ENCODE measurements at regions not wholly inside any gene's neighbourhood (a gene's known extent, or its start where the extent isn't known, plus 50 kb on each side); places are given as distances from the start of the nearest gene placed in this dataset.

DNA sequence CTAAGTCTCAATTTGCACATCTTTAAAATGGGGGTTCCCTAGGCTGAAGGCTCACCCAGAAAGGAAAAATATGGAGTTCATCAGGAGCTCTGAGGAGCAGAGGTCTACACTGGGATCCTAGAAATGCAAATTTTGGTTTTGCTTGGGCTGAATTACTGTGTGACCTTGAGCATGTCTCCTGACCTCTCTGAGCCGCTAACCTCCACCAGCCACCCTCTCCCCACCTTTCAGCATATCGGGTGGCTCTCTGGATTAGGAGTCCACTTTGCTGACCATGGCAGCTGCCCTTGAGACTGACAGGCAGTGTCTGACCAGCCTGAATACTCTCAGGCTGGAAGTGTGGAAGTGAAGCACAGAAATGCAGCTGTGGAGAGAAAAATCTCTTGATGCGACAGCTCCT is 165.9 kb upstream of the LRFN2 start:
- H3K4me3 ChIP-seq (ENCODE audit: insufficient read depth, low read depth, low read length, poor library complexity, severe bottlenecking), result no peak overlapping the region
- no peak for DNase-seq
- peaks cover 4% of the 10 kb centered on the region for H3K27me3 ChIP-seq (replicated peaks; ENCODE audit: control insufficient read depth, insufficient read depth, low read length, poor library complexity, severe bottlenecking)
- no peaks in the 10 kb centered on the region for H3K4me1 ChIP-seq (ENCODE audit: control insufficient read depth, insufficient read depth, low read length, poor library complexity, severe bottlenecking)
- no peak overlapping the region for H3K27ac ChIP-seq (ENCODE audit: insufficient read depth, low read length, poor library complexity, severe bottlenecking)
- no peaks in the 10 kb centered on the region for H3K36me3 ChIP-seq (ENCODE audit: control insufficient read depth, insufficient read depth, low read length)
- H3K9me3 ChIP-seq (ENCODE audit: control insufficient read depth, low read length), result no peaks in the 10 kb centered on the region

- Histone ChIP-seq H3K27me3 (replicated peaks; ENCODE audit: control insufficient read depth, insufficient read depth, low read length, poor library complexity, severe bottlenecking) (no peaks in the 10 kb centered on the region), H3K9me3 (ENCODE audit: control insufficient read depth, low read length) (no peaks in the 10 kb centered on the region), H3K36me3 (ENCODE audit: control insufficient read depth, insufficient read depth, low read length) (no peaks in the 10 kb centered on the region), H3K4me1 (ENCODE audit: control insufficient read depth, insufficient read depth, low read length, poor library complexity, severe bottlenecking) (no peaks in the 10 kb centered on the region), H3K4me3 (ENCODE audit: insufficient read depth, low read depth, low read length, poor library complexity, severe bottlenecking) (no peak overlapping the region), H3K27ac (ENCODE audit: insufficient read depth, low read length, poor library complexity, severe bottlenecking) (no peak overlapping the region)
- DNase-seq, result no peak
Observed at GRCh38 chr6:40744835-40745234, 157.7 kb upstream of the LRFN2 start.

DNA sequence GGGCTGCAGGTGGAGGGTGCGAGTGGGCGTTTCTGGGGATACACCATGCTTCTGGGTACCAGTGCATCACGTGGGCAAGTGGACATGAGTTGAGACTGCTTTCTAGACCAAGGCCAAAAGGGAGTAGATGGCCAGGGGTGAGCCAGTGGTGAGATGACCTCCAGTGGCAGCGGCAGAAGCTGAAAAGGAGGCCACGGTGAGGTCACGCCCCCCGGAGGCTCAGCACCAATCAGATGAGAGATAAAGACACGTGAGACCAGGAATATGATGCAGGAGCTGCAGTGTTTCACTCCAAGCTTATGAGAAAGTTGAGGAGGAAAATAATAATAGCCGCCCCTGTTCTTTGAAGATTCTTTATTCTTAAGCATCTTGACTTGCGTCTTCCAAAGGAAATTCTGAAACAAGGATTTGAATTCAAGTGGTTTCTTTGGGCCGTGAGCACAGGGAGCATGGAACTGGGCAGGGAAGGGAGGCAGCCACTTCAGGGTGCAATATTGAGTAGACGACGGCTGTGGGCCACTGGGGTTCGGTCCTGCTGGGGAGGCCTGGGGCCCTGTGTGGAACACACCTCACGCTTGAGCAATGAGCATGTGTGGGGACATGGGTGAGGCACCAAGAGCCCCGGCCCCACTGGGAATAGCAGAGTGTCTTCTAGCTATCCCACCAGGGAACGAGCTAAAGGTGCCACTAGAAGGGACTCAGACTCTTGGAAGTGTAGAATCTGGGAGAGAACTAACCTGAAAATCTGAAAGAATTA is 156.7 kb upstream of the LRFN2 start:
- Histone ChIP-seq H3K4me3 (ENCODE audit: insufficient read depth, low read depth, low read length, poor library complexity, severe bottlenecking) (no peak overlapping the region), H3K27me3 (replicated peaks; ENCODE audit: control insufficient read depth, insufficient read depth, low read length, poor library complexity, severe bottlenecking) (no peaks in the 10 kb centered on the region), H3K36me3 (ENCODE audit: control insufficient read depth, insufficient read depth, low read length) (no peaks in the 10 kb centered on the region), H3K9me3 (ENCODE audit: control insufficient read depth, low read length) (no peaks in the 10 kb centered on the region), H3K27ac (ENCODE audit: insufficient read depth, low read length, poor library complexity, severe bottlenecking) (no peak overlapping the region), H3K4me1 (ENCODE audit: control insufficient read depth, insufficient read depth, low read length, poor library complexity, severe bottlenecking) (no peaks in the 10 kb centered on the region)
- DNase-seq, result no peak

DNA sequence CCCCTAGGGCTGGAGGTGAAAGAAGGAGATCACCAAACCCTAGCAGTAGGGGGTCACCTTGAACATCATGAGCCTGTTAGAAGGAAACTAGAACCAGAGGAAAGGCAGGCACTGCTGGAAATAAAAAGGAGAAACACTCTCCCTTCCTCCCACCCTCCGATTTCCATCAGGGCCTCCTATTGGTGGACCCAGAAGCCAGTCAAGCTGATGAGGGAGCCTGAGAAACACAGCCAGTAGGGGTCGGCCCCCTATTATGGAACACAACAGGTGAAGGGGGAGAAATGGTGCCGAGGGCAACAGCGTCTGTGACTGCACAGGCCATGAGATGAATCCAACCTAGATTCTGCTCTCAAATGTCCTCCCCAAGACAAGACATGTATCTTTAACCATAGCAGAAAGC is 156.1 kb upstream of the LRFN2 start:
- H3K9me3 ChIP-seq (ENCODE audit: control insufficient read depth, low read length), result no peaks in the 10 kb centered on the region
- no peak overlapping the region for H3K27ac ChIP-seq (ENCODE audit: insufficient read depth, low read length, poor library complexity, severe bottlenecking)
- no peaks in the 10 kb centered on the region for H3K36me3 ChIP-seq (ENCODE audit: control insufficient read depth, insufficient read depth, low read length)
- H3K27me3 ChIP-seq (replicated peaks; ENCODE audit: control insufficient read depth, insufficient read depth, low read length, poor library complexity, severe bottlenecking), result no peaks in the 10 kb centered on the region
- no peaks in the 10 kb centered on the region for H3K4me1 ChIP-seq (ENCODE audit: control insufficient read depth, insufficient read depth, low read length, poor library complexity, severe bottlenecking)
- no peak overlapping the region for H3K4me3 ChIP-seq (ENCODE audit: insufficient read depth, low read depth, low read length, poor library complexity, severe bottlenecking)
- no peak for DNase-seq

DNA sequence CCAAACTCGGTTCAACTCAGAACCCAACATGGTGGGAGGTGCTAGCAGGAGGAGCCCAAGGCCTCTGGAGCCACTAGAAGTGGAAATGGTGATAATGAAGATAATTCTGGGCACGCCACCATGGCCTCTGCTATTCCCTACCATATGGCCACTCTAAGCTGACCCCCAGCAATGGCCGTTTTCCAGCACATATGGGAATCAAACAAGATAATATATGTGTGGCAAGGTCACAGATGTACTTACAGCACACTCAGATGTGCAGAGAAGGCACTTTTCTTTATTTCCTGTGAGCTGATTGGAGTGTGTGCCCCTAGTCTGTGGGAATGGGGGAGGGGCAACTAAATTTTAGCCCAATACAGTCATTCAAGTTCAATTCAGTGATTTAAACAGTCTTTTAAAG is 153.4 kb upstream of the LRFN2 start:
- H3K36me3 ChIP-seq (ENCODE audit: control insufficient read depth, insufficient read depth, low read length), result no peaks in the 10 kb centered on the region
- no peak overlapping the region for H3K27ac ChIP-seq (ENCODE audit: insufficient read depth, low read length, poor library complexity, severe bottlenecking)
- H3K9me3 ChIP-seq (ENCODE audit: control insufficient read depth, low read length), result no peaks in the 10 kb centered on the region
- no peak overlapping the region for H3K4me3 ChIP-seq (ENCODE audit: insufficient read depth, low read depth, low read length, poor library complexity, severe bottlenecking)
- no peaks in the 10 kb centered on the region for H3K27me3 ChIP-seq (replicated peaks; ENCODE audit: control insufficient read depth, insufficient read depth, low read length, poor library complexity, severe bottlenecking)
- no peaks in the 10 kb centered on the region for H3K4me1 ChIP-seq (ENCODE audit: control insufficient read depth, insufficient read depth, low read length, poor library complexity, severe bottlenecking)
- no peak for DNase-seq

GRCh38 chr6:40738551-40739193 is 151.5 kb upstream of the LRFN2 start:
- DNase-seq, result no peak
- Histone ChIP-seq H3K36me3 (ENCODE audit: control insufficient read depth, insufficient read depth, low read length) (no peaks in the 10 kb centered on the region), H3K9me3 (ENCODE audit: control insufficient read depth, low read length) (no peaks in the 10 kb centered on the region), H3K4me3 (ENCODE audit: insufficient read depth, low read depth, low read length, poor library complexity, severe bottlenecking) (no peak overlapping the region), H3K27me3 (replicated peaks; ENCODE audit: control insufficient read depth, insufficient read depth, low read length, poor library complexity, severe bottlenecking) (no peaks in the 10 kb centered on the region), H3K4me1 (ENCODE audit: control insufficient read depth, insufficient read depth, low read length, poor library complexity, severe bottlenecking) (no peaks in the 10 kb centered on the region), H3K27ac (ENCODE audit: insufficient read depth, low read length, poor library complexity, severe bottlenecking) (no peak overlapping the region)

DNA sequence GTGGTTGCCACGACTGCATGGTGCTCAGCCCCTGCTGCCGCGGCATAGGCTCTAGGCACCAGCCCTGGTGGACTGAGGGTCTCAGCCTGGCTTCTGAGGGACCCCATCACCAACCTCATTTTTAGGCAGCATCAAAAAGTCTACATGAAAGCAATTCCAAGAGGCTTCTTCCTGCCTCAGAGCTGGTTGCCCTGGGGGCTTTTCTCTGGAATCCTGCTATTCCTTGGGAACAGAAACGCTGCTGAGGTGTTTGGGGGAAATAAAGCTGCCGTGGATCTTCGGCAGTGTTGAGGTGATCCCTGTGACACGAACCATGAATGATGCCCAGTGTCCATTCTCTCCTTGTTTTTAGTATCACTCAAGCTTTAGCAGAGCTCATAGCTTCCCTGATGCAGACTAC is 148.4 kb upstream of the LRFN2 start:
- no peak for DNase-seq
- Histone ChIP-seq H3K36me3 (ENCODE audit: control insufficient read depth, insufficient read depth, low read length) (no peaks in the 10 kb centered on the region), H3K4me3 (ENCODE audit: insufficient read depth, low read depth, low read length, poor library complexity, severe bottlenecking) (no peak overlapping the region), H3K4me1 (ENCODE audit: control insufficient read depth, insufficient read depth, low read length, poor library complexity, severe bottlenecking) (no peaks in the 10 kb centered on the region), H3K27me3 (replicated peaks; ENCODE audit: control insufficient read depth, insufficient read depth, low read length, poor library complexity, severe bottlenecking) (no peaks in the 10 kb centered on the region), H3K27ac (ENCODE audit: insufficient read depth, low read length, poor library complexity, severe bottlenecking) (no peak overlapping the region), H3K9me3 (ENCODE audit: control insufficient read depth, low read length) (no peaks in the 10 kb centered on the region)

DNA sequence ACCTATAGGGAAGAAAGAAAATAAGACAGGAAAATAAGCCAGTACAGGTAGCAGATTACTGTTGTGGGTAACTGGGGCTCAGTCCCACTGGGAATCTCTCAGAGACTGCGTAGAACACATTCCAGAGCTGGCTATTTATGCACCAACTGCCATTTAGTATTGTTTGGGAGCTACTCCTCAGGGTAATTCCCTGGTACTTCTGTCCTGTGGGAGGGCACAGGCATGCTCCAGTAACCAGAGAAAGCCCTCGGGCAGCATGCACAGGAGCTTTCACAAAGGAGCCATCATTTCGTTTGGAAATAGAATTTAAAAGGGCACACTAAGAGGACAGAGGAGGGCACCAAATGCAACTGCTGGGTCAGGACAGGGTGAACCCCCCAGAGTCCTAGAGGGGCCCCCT is 148.0 kb upstream of the LRFN2 start:
- Histone ChIP-seq H3K4me3 (ENCODE audit: insufficient read depth, low read depth, low read length, poor library complexity, severe bottlenecking) (no peak overlapping the region), H3K36me3 (ENCODE audit: control insufficient read depth, insufficient read depth, low read length) (no peaks in the 10 kb centered on the region), H3K4me1 (ENCODE audit: control insufficient read depth, insufficient read depth, low read length, poor library complexity, severe bottlenecking) (no peaks in the 10 kb centered on the region), H3K27ac (ENCODE audit: insufficient read depth, low read length, poor library complexity, severe bottlenecking) (no peak overlapping the region), H3K9me3 (ENCODE audit: control insufficient read depth, low read length) (no peaks in the 10 kb centered on the region), H3K27me3 (replicated peaks; ENCODE audit: control insufficient read depth, insufficient read depth, low read length, poor library complexity, severe bottlenecking) (no peaks in the 10 kb centered on the region)
- no peak for DNase-seq

- Histone ChIP-seq H3K36me3 (ENCODE audit: control insufficient read depth, insufficient read depth, low read length) (no peaks in the 10 kb centered on the region), H3K27me3 (replicated peaks; ENCODE audit: control insufficient read depth, insufficient read depth, low read length, poor library complexity, severe bottlenecking) (no peaks in the 10 kb centered on the region), H3K4me3 (ENCODE audit: insufficient read depth, low read depth, low read length, poor library complexity, severe bottlenecking) (no peak overlapping the region), H3K4me1 (ENCODE audit: control insufficient read depth, insufficient read depth, low read length, poor library complexity, severe bottlenecking) (no peaks in the 10 kb centered on the region), H3K9me3 (ENCODE audit: control insufficient read depth, low read length) (no peaks in the 10 kb centered on the region), H3K27ac (ENCODE audit: insufficient read depth, low read length, poor library complexity, severe bottlenecking) (no peak overlapping the region)
- DNase-seq, result no peak
Observed at GRCh38 chr6:40734607-40735006, 147.4 kb upstream of the LRFN2 start.

DNA sequence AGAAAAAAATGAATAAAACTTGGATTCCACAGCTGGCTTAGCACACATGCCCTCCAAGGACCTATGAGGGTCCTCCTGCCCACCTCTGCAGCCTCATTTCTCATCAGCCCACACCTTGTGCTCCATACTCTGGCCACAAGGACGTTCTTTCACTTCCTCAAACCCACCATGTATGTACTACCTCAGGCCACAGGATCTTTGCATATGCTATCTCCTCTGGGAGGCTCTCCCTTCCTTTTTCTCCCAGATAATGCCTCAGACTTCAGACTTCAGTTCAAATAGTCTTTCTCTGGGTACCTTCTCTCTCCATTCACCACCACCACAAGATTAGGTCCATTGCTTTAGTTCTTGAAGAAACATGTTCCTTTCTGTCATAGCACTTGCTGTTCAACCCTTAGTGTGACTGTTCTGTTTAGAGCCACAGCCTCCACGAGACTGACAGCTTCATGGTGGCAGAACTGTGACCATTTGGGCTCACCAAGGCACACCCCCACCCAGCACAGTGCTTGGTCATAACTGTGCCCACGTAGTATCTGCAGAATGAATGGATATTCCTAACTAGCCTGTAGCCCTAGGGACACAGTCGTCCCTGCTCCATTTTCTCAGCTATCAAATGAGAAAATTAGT is 146.7 kb upstream of the LRFN2 start:
- Histone ChIP-seq H3K4me1 (ENCODE audit: control insufficient read depth, insufficient read depth, low read length, poor library complexity, severe bottlenecking) (no peaks in the 10 kb centered on the region), H3K4me3 (ENCODE audit: insufficient read depth, low read depth, low read length, poor library complexity, severe bottlenecking) (no peak overlapping the region), H3K27ac (ENCODE audit: insufficient read depth, low read length, poor library complexity, severe bottlenecking) (no peak overlapping the region), H3K36me3 (ENCODE audit: control insufficient read depth, insufficient read depth, low read length) (no peaks in the 10 kb centered on the region), H3K9me3 (ENCODE audit: control insufficient read depth, low read length) (no peaks in the 10 kb centered on the region), H3K27me3 (replicated peaks; ENCODE audit: control insufficient read depth, insufficient read depth, low read length, poor library complexity, severe bottlenecking) (no peaks in the 10 kb centered on the region)
- DNase-seq, result no peak
